IMR-90 (cell line): ENCODE measurements at regions not wholly inside any gene's neighbourhood (a gene's known extent, or its start where the extent isn't known, plus 50 kb on each side); places are given as distances from the start of the nearest gene placed in this dataset.

Experiments
- ATAC-seq: fragments of 200-7000 bp; cut with Tn5 transposase; 2 replicates; pipeline ENCODE4 v1.9.1; 2020; ENCODE audit warnings: low read depth, mild to moderate bottlenecking, moderate library complexity
- BruUV-seq: library from RNA; stranded (reverse); fragments of 400-500 nt; replicated peaks from 2 replicates; lab custom pipeline; 2021; lab: Mats Ljungman, UMichigan
- CTCF ChIA-PET: fragments of 300-600 bp; formaldehyde crosslinking; extraction: SDS; loops from one replicate; lab custom pipeline; 2021; ENCODE audit warnings: antibody characterized with exemption; lab: Yijun Ruan, JAX
- POLR2A ChIA-PET: fragments of 300-600 bp; sonication (Branson Sonifier 250); formaldehyde crosslinking; loops from one replicate; lab custom pipeline; 2022; ENCODE audit warnings: antibody characterized with exemption; ENCODE audit not compliant: unreplicated experiment; lab: Charles Lee
- DNase-seq: peaks from one replicate; pipeline ENCODE4 v3.0.0; 2013
- H2AFZ ChIP-seq: replicated peaks from 2 replicates; pipeline ENCODE3; 2013; ENCODE audit warnings: low read length, mild to moderate bottlenecking; ENCODE audit not compliant: poor library complexity
- H2AK5ac ChIP-seq: 2 replicates; pipeline ENCODE4 v1.6.1; 2013; ENCODE audit warnings: low read depth, low read length, inconsistent platforms
- H2AK9ac ChIP-seq: replicated peaks from 2 replicates; pipeline ENCODE3; 2013; ENCODE audit warnings: mild to moderate bottlenecking, low read depth, low read length, moderate library complexity; ENCODE audit not compliant: poor library complexity
- H2BK120ac ChIP-seq: 2 replicates; pipeline ENCODE4 v1.6.1; 2013; ENCODE audit warnings: low read depth, low read length, inconsistent platforms
- H2BK15ac ChIP-seq: 3 replicates; pipeline ENCODE4 v1.6.1; 2013; ENCODE audit warnings: low read depth, low read length, inconsistent platforms
- H2BK20ac ChIP-seq: 2 replicates; pipeline ENCODE4 v1.6.1; 2013; ENCODE audit warnings: low read depth, mild to moderate bottlenecking, inconsistent platforms, low read length, moderate library complexity
- H2BK5ac ChIP-seq: 2 replicates; pipeline ENCODE4 v1.6.1; 2013; ENCODE audit warnings: mild to moderate bottlenecking, low read depth, low read length, inconsistent platforms; ENCODE audit not compliant: poor library complexity, severe bottlenecking
- H3K14ac ChIP-seq: replicated peaks from 2 replicates; pipeline ENCODE4 v1.6.1; 2013; ENCODE audit warnings: low read depth, low read length, inconsistent platforms
- H3K18ac ChIP-seq: 2 replicates; pipeline ENCODE4 v1.6.1; 2013; ENCODE audit warnings: low read depth, low read length, control low read depth
- H3K23ac ChIP-seq: 2 replicates; pipeline ENCODE4 v1.6.1; 2013; ENCODE audit warnings: low read depth, low read length, inconsistent platforms
- H3K27ac ChIP-seq: 2 replicates; pipeline ENCODE4 v1.5.1; 2013; ENCODE audit warnings: mild to moderate bottlenecking, control low read depth, low read length; ENCODE audit not compliant: insufficient read depth
- H3K27me3 ChIP-seq: 2 replicates; pipeline ENCODE4 v1.6.1; 2013; ENCODE audit warnings: low read length; ENCODE audit not compliant: control insufficient read depth, insufficient read depth
- H3K36me3 ChIP-seq: 2 replicates; pipeline ENCODE4 v1.6.1; 2013; ENCODE audit warnings: low read length, mixed read lengths; ENCODE audit not compliant: control insufficient read depth, insufficient read depth
- H3K4ac ChIP-seq: 2 replicates; pipeline ENCODE4 v1.6.1; 2013; ENCODE audit warnings: low read depth, low read length, inconsistent platforms
- H3K4me1 ChIP-seq: 2 replicates; pipeline ENCODE4 v1.6.1; 2013; ENCODE audit warnings: low read length, mixed read lengths; ENCODE audit not compliant: control insufficient read depth, insufficient read depth
- H3K4me2 ChIP-seq: 2 replicates; pipeline ENCODE4 v1.6.1; 2013; ENCODE audit warnings: low read depth, mild to moderate bottlenecking, control low read depth, low read length, moderate library complexity
- H3K4me3 ChIP-seq: 2 replicates; pipeline ENCODE4 v1.5.1; 2013; ENCODE audit warnings: low read depth, mild to moderate bottlenecking, control low read depth, low read length, moderate library complexity; ENCODE audit not compliant: insufficient read depth
- H3K56ac ChIP-seq: 2 replicates; pipeline ENCODE4 v1.6.1; 2013; ENCODE audit warnings: low read length, inconsistent platforms; ENCODE audit not compliant: insufficient read depth; ENCODE audit errors: extremely low read depth
- H3K79me1 ChIP-seq, 2 experiments: 2 replicates each; pipeline ENCODE4 v1.6.1; 2013; ENCODE audit warnings: low read length in 2 of 2, inconsistent platforms in 1 of 2, low read depth in 1 of 2
- H3K9ac ChIP-seq: 2 replicates; pipeline ENCODE4 v1.6.1; 2013; ENCODE audit warnings: low read depth, low read length, control low read depth
- H3K9me1 ChIP-seq: 2 replicates; pipeline ENCODE4 v1.6.1; 2013; ENCODE audit warnings: low read length, inconsistent platforms; ENCODE audit not compliant: insufficient read depth
- H3K9me3 ChIP-seq: 2 replicates; pipeline ENCODE4 v1.6.1; 2013; ENCODE audit warnings: low read length; ENCODE audit not compliant: control insufficient read depth, insufficient read depth
- H4K20me1 ChIP-seq: 2 replicates; pipeline ENCODE4 v1.6.1; 2013; ENCODE audit warnings: low read length, inconsistent platforms; ENCODE audit not compliant: insufficient read depth
- H4K5ac ChIP-seq: 2 replicates; pipeline ENCODE4 v1.6.1; 2013; ENCODE audit warnings: mild to moderate bottlenecking, low read depth, low read length, control low read depth
- H4K8ac ChIP-seq, 2 experiments: 2 replicates each; pipeline ENCODE4 v1.6.1; 2013; ENCODE audit warnings: low read depth in 2 of 2, low read length in 2 of 2, control low read depth in 1 of 2, inconsistent platforms in 1 of 2
- H4K91ac ChIP-seq: 2 replicates; pipeline ENCODE4 v1.6.1; 2013; ENCODE audit warnings: low read depth, low read length, inconsistent platforms; ENCODE audit not compliant: insufficient read depth
- BHLHE40 ChIP-seq: fragments of 150-350 bp; IDR thresholded peaks from 2 replicates; pipeline ENCODE4 v1.6.1; 2016; ENCODE audit warnings: mild to moderate bottlenecking, low read depth, low read length
- CEBPB ChIP-seq: IDR thresholded peaks from 2 replicates; pipeline ENCODE4 v1.6.1; 2012; ENCODE audit warnings: low read depth, low read length, improper control_type of control experiment
- CHD1 ChIP-seq: IDR thresholded peaks from 2 replicates; pipeline ENCODE4 v1.6.1; 2012; ENCODE audit warnings: low read depth, low read length, improper control_type of control experiment
- ELK1 ChIP-seq: fragments of 150-350 bp; IDR thresholded peaks from 2 replicates; pipeline ENCODE4 v1.6.1; 2016; ENCODE audit warnings: low read depth, mild to moderate bottlenecking, low read length, moderate library complexity, borderline replicate concordance
- FOS ChIP-seq: fragments of 150-350 bp; IDR thresholded peaks from 2 replicates; pipeline ENCODE4 v1.6.1; 2016; ENCODE audit warnings: low read depth, low read length
- MAZ ChIP-seq: IDR thresholded peaks from 2 replicates; pipeline ENCODE4 v1.6.1; 2012; ENCODE audit warnings: low read depth, mild to moderate bottlenecking, low read length, improper control_type of control experiment, moderate library complexity, borderline replicate concordance
- MXI1 ChIP-seq: IDR thresholded peaks from 2 replicates; pipeline ENCODE4 v1.6.1; 2012; ENCODE audit warnings: low read depth, mild to moderate bottlenecking, low read length, moderate library complexity, borderline replicate concordance
- NFE2L2 ChIP-seq: fragments of 150-350 bp; IDR thresholded peaks from 2 replicates; pipeline ENCODE4 v1.6.1; 2016; ENCODE audit warnings: low read depth, mild to moderate bottlenecking, low read length
- POLR2A ChIP-seq: IDR thresholded peaks from 2 replicates; pipeline ENCODE4 v1.6.1; 2012; ENCODE audit warnings: mild to moderate bottlenecking, low read depth, low read length
- RAD21 ChIP-seq: IDR thresholded peaks from 2 replicates; pipeline ENCODE4 v1.6.1; 2012; ENCODE audit warnings: low read length, improper control_type of control experiment
- RCOR1 ChIP-seq: IDR thresholded peaks from 2 replicates; pipeline ENCODE4 v1.6.1; 2012; ENCODE audit warnings: mild to moderate bottlenecking, low read length, improper control_type of control experiment; ENCODE audit not compliant: insufficient replicate concordance
- RFX5 ChIP-seq: IDR thresholded peaks from 2 replicates; pipeline ENCODE4 v1.8.0; 2012; ENCODE audit warnings: low read depth, mild to moderate bottlenecking, low read length, moderate library complexity
- SMC3 ChIP-seq: fragments of 150-350 bp; IDR thresholded peaks from 2 replicates; pipeline ENCODE4 v1.6.1; 2016; ENCODE audit warnings: low read depth, mild to moderate bottlenecking, antibody characterized with exemption, low read length, moderate library complexity
- USF2 ChIP-seq: fragments of 150-350 bp; IDR thresholded peaks from 2 replicates; pipeline ENCODE4 v1.6.1; 2017; ENCODE audit warnings: mild to moderate bottlenecking, antibody characterized with exemption, low read length, low read depth
- WGBS, 2 experiments: methylation state at CpG; one replicate each; pipeline versions ENCODE4 v1.1.5 to v1.1.7; 2013; ENCODE audit warnings: missing lambda C conversion rate in 2 of 2; ENCODE audit not compliant: insufficient read length in 1 of 2; ENCODE audit errors: extremely low coverage in 2 of 2; 5-methylcytosine and 5-hydroxymethylcytosine counted together
- dilution Hi-C: fragments of 300-500 bp; cut with HindIII; formaldehyde crosslinking; loops from one replicate; pipeline ENCODE4 v1.14.3; 2018; ENCODE audit warnings: low sequenced_read_pairs; ENCODE audit not compliant: unreplicated experiment
- in situ Hi-C: fragments of 300-500 bp; cut with MboI; formaldehyde crosslinking; loops from 3 replicates; pipeline ENCODE4 v1.14.3; 2019; ENCODE audit warnings: low sequenced_read_pairs, inconsistent platforms, mixed read lengths
- intact Hi-C: fragments of 100-400 bp; cut with micrococcal nuclease; formaldehyde crosslinking; loops from 2 replicates; pipeline ENCODE4 v1.10.0; 2022
- TF ChIP-seq, protein P1 (sequence below): conservative IDR thresholded peaks from 2 replicates; pipeline ENCODE4 v1.5.1; 2012; ENCODE audit warnings: mild to moderate bottlenecking, low read depth, low read length, improper control_type of control experiment

DNA sequence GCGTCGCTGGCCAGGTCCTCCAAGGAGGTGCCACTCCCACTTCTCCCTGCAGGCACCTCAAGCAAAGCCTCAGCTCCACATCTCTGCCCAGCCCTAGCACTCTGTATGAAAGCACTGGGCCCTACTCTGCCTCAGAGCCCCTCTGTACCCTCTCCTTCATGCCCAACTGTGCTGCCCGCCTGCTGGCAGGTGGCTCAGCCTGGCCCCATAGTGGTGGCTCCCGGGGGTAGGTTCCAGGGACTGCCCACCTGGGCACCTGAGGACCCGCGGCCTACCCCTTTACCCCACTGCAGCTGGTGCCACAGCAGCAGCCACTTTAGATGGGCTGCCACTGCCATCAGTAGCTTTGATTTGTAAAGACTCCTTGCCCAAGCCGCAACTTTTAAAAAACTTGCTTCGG lies 1672.8 kb downstream of the LRRC4C start:
- TF ChIP-seq RFX5 (no peak), CEBPB (no peak), ELK1 (no peak), CHD1 (no peak), RCOR1 (no peak), SMC3 (no peak), USF2 (no peak), FOS (no peak), POLR2A (no peak), BHLHE40 (no peak), RAD21 (no peak), MAZ (no peak), MXI1 (no peak), NFE2L2 (no peak)
- TF ChIP-seq, protein P1, sequence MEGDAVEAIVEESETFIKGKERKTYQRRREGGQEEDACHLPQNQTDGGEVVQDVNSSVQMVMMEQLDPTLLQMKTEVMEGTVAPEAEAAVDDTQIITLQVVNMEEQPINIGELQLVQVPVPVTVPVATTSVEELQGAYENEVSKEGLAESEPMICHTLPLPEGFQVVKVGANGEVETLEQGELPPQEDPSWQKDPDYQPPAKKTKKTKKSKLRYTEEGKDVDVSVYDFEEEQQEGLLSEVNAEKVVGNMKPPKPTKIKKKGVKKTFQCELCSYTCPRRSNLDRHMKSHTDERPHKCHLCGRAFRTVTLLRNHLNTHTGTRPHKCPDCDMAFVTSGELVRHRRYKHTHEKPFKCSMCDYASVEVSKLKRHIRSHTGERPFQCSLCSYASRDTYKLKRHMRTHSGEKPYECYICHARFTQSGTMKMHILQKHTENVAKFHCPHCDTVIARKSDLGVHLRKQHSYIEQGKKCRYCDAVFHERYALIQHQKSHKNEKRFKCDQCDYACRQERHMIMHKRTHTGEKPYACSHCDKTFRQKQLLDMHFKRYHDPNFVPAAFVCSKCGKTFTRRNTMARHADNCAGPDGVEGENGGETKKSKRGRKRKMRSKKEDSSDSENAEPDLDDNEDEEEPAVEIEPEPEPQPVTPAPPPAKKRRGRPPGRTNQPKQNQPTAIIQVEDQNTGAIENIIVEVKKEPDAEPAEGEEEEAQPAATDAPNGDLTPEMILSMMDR, result no peak

More for the DNA sequence above, 1672.8 kb downstream of the LRRC4C start:
- in situ Hi-C loops (no loop called here), intact Hi-C loops (no loop called here), dilution Hi-C loops (no loop called here)
- Histone ChIP-seq H2BK20ac (no peak overlapping the region), H2AFZ (no peak overlapping the region), H2BK5ac (no peak overlapping the region), H2BK120ac (no peak overlapping the region), H2BK15ac (no peak overlapping the region), H3K56ac (no peak overlapping the region), H3K4me3 (no peak overlapping the region), H3K4me2 (no peak overlapping the region), H2AK5ac (no peak overlapping the region), H3K9ac (no peak overlapping the region), H3K14ac (no peak overlapping the region), H4K91ac (no peak overlapping the region), H3K36me3 (no peaks in the 10 kb centered on the region), H3K27ac (no peak overlapping the region), H3K9me1 (no peaks in the 10 kb centered on the region), H3K4me1 (no peaks in the 10 kb centered on the region), H4K8ac (no peak overlapping the region), H3K9me3 (peaks cover 20% of the 10 kb centered on the region), H3K27me3 (no peaks in the 10 kb centered on the region), H3K18ac (no peak overlapping the region), H3K4ac (no peak overlapping the region), H3K23ac (no peak overlapping the region), H3K79me1 (no peaks in the 10 kb centered on the region), H4K5ac (no peak overlapping the region), H2AK9ac (no peak overlapping the region), H4K20me1 (no peaks in the 10 kb centered on the region)
- BruUV-seq, result no TSS peak
- ATAC-seq (no peak), DNase-seq (no peak)
- no CpG with 5 or more reads among the region's 8 CpGs for WGBS, 2 experiments
- ChIA-PET CTCF (no interaction called here), POLR2A (no interaction called here)
